Naive B cell (primary cell): ENCODE measurements at regions not wholly inside any gene's neighbourhood (a gene's known extent, or its start where the extent isn't known, plus 50 kb on each side); places are given as distances from the start of the nearest gene placed in this dataset.

ENCODE experiments used
- ATAC-seq, 2 donors: fragments of 150-1000 bp; cut with Tn5 transposase; 2 replicates each; pipeline ENCODE4 v1.10.0; 2021; ENCODE audit warnings: low read depth in 2 of 2, mild to moderate bottlenecking in 2 of 2, moderate library complexity in 2 of 2
- DNase-seq: peaks from one replicate; pipeline ENCODE4 v3.0.0; 2022
- H3K27ac Mint-ChIP-seq, 6 donors: one replicate each; pipeline ENCODE4 v1.8.0; 2020 to 2022; ENCODE audit warnings: mild to moderate bottlenecking in 6 of 6, mixed read lengths in 6 of 6, moderate library complexity in 5 of 6, inconsistent platforms in 2 of 6
- H3K27me3 Mint-ChIP-seq, 3 donors: one replicate each; pipeline ENCODE4 v1.8.0; 2021 to 2022; ENCODE audit warnings: mixed read lengths in 3 of 3, mild to moderate bottlenecking in 1 of 3
- H3K36me3 Mint-ChIP-seq, 2 donors: one replicate each; pipeline ENCODE4 v1.8.0; 2020 to 2022; ENCODE audit warnings: mixed read lengths in 2 of 2, inconsistent platforms in 1 of 2, mild to moderate bottlenecking in 1 of 2
- H3K4me1 Mint-ChIP-seq, 3 donors: one replicate each; pipeline ENCODE4 v1.8.0; 2020 to 2022; ENCODE audit warnings: mixed read lengths in 3 of 3, inconsistent platforms in 1 of 3, mild to moderate bottlenecking in 1 of 3, moderate library complexity in 1 of 3
- H3K4me3 Mint-ChIP-seq, 8 donors: one replicate each; pipeline ENCODE4 v1.8.0; 2020 to 2022; ENCODE audit warnings: mild to moderate bottlenecking in 8 of 8, mixed read lengths in 8 of 8, moderate library complexity in 8 of 8, inconsistent platforms in 2 of 8
- H3K9me3 Mint-ChIP-seq, 7 donors: one replicate each; pipeline ENCODE4 v1.8.0; 2020 to 2022; ENCODE audit warnings: mixed read lengths in 7 of 7, mild to moderate bottlenecking in 5 of 7, inconsistent platforms in 2 of 7, moderate library complexity in 1 of 7

- peaks cover 0 to 7% (median 0%) of the 10 kb centered on the region in 3 donors for H3K27me3 Mint-ChIP-seq
- no peak overlapping the region for H3K27ac Mint-ChIP-seq
- peaks cover 0 to 5% (median 0%) of the 10 kb centered on the region in 7 donors for H3K9me3 Mint-ChIP-seq
- no peaks in the 10 kb centered on the region for H3K36me3 Mint-ChIP-seq
- DNase-seq, result no peak
- H3K4me1 Mint-ChIP-seq, result no peaks in the 10 kb centered on the region
- ATAC-seq, result no peak
- H3K4me3 Mint-ChIP-seq, result no peak overlapping the region
These were observed 106.3 kb upstream of the PTPRZ1 start for GRCh38 chr7:121766676-121767075.

- no peak for ATAC-seq
- Mint-ChIP-seq H3K36me3 (no peaks in the 10 kb centered on the region), H3K9me3 (peaks cover 0 to 5% (median 0%) of the 10 kb centered on the region in 7 donors), H3K27ac (no peak overlapping the region), H3K4me3 (no peak overlapping the region), H3K4me1 (no peaks in the 10 kb centered on the region), H3K27me3 (peaks cover 1 to 13% (median 6%) of the 10 kb centered on the region in 3 donors)
- no peak for DNase-seq
These were observed 111.6 kb upstream of the PTPRZ1 start for GRCh38 chr7:121761399-121761798.

DNA sequence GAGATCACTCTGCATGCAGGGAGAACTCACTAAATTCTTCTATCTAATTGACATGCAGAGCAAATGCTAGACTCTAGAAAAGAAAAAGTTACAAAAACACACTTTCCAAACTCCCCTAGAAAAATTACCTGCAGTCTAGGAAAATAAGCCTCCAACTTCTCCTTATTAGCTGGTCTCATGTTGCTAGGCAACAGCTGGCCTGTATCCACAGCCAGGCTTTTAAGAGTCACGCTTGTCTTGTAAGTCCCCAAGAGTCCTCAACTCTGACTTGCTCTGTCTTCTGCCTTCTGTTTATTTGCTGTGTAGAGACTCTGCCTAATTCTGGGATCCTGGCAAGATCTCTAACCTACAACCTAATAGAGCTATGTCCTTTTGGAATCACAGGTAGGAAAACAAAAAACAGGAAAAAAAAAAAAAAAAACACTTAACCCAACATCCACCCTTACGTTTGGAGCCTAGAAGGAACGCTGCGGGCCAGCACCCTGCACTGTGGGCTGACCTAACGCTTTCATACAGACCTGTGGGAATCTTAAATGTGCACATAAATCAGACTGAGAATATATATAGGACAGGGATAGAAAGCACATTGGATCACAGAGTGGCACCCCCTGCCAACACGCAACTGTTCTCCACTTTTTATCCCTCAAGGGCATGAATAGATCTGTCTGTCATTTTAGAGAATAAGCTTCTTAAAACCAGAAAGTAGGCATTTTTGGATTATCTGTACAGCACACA lies 117.0 kb upstream of the PTPRZ1 start:
- ATAC-seq (no peak), DNase-seq (no peak)
- no peak overlapping the region for H3K4me3 Mint-ChIP-seq
- H3K4me1 Mint-ChIP-seq, result no peaks in the 10 kb centered on the region
- no peaks in the 10 kb centered on the region for H3K36me3 Mint-ChIP-seq
- no peaks in the 10 kb centered on the region for H3K9me3 Mint-ChIP-seq
- no peak overlapping the region for H3K27ac Mint-ChIP-seq
- peaks cover 15 to 30% (median 29%) of the 10 kb centered on the region in 3 donors for H3K27me3 Mint-ChIP-seq

- Mint-ChIP-seq H3K27ac (no peak overlapping the region), H3K9me3 (no peaks in the 10 kb centered on the region), H3K36me3 (no peaks in the 10 kb centered on the region), H3K27me3 (peaks cover 20 to 31% (median 30%) of the 10 kb centered on the region in 3 donors), H3K4me3 (no peak overlapping the region), H3K4me1 (no peaks in the 10 kb centered on the region)
- DNase-seq (no peak), ATAC-seq (no peak)
These were observed 117.7 kb upstream of the PTPRZ1 start for GRCh38 chr7:121755286-121755685.

DNA sequence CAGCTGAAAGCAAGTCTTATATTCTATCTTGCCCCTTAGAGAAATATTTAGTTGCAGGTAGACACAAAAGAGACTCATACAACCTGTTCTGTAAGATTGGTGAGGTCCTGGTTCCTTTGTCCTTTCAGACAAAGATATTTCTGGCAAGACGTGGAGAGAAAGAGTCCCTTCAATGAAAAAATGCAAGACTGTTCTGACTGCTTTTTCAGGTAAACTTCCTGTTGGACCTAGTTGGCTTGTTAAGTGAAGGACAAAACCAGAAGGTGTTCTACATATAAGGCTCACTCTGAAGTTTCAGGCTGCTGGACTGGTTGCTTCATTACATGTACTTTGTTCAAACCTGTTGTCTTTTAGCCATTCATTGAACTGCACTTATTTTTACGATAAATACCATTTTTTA lies 119.0 kb upstream of the PTPRZ1 start:
- Mint-ChIP-seq H3K27me3 (peaks cover 26 to 31% (median 30%) of the 10 kb centered on the region in 3 donors), H3K4me3 (no peak overlapping the region), H3K27ac (no peak overlapping the region), H3K36me3 (no peaks in the 10 kb centered on the region), H3K9me3 (no peaks in the 10 kb centered on the region), H3K4me1 (no peaks in the 10 kb centered on the region)
- ATAC-seq, result no peak
- no peak for DNase-seq

DNA sequence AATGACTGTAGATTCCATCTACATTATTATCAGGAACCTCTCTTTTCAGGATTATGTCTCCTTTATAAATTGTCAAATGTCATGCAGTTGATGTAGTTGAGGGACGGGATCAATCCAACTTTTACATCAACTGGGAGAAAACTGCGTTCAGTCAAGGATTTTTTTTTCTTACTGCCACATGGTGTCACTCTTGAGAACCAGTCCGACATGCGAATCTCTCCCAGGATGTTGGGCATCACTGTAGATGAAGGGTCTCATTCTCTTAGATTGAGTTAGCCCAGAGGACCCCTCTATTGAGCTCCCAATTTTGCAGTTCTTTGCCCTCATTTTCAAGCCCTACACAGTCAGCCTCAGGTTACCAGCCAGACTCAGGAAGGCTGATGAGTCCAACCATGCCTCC lies 120.3 kb upstream of the PTPRZ1 start:
- Mint-ChIP-seq H3K27me3 (peaks cover 20 to 30% (median 25%) of the 10 kb centered on the region in 3 donors), H3K9me3 (no peaks in the 10 kb centered on the region), H3K4me1 (no peaks in the 10 kb centered on the region), H3K4me3 (no peak overlapping the region), H3K27ac (no peak overlapping the region), H3K36me3 (no peaks in the 10 kb centered on the region)
- ATAC-seq (no peak), DNase-seq (no peak)

DNA sequence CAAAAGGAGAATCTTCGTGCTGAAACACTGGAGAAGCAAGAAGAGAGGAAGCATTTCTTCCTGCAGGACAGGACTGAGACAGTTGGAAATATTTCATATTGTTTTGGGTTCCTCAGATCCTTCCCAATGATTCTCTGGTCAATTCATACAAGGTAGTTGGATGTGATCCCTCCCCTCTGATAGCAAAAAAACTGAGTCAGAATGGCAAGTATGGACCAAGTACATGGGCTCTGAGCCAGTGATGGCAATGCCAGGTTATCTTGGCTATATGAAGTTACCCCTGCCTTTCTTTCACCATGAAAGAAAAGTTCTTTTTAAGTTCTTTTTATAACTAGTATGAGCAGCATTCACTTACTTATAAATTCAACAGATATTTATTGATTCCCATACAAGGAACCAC lies 124.4 kb upstream of the PTPRZ1 start:
- DNase-seq (no peak), ATAC-seq (no peak)
- peaks cover 20 to 25% (median 22%) of the 10 kb centered on the region in 3 donors for H3K27me3 Mint-ChIP-seq
- no peak overlapping the region for H3K4me3 Mint-ChIP-seq
- no peaks in the 10 kb centered on the region for H3K9me3 Mint-ChIP-seq
- H3K4me1 Mint-ChIP-seq, result no peaks in the 10 kb centered on the region
- no peaks in the 10 kb centered on the region for H3K36me3 Mint-ChIP-seq
- H3K27ac Mint-ChIP-seq, result no peak overlapping the region

DNA sequence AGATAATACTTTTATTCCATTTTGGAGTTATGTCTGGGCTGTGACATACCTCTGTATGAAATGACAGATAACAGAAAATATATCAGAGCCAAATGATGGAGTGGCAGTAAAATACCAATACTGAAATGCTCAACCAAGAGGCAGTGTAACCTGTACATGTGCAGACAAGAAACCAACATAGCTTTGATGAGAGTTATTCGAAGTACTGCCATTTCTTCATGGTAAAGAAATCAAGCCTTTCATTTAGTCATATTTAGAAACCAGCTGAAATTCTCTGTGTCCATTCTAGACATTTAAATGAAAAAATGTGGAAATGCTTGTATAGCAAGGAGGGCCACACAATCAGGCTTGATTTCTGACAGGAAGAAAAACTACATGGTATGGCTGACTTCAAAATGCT lies 127.1 kb upstream of the PTPRZ1 start:
- Mint-ChIP-seq H3K36me3 (no peaks in the 10 kb centered on the region), H3K4me3 (no peak overlapping the region), H3K4me1 (no peaks in the 10 kb centered on the region), H3K27me3 (peaks cover 0 to 11% (median 8%) of the 10 kb centered on the region in 3 donors), H3K27ac (no peak overlapping the region), H3K9me3 (peaks cover 0 to 4% (median 0%) of the 10 kb centered on the region in 7 donors)
- ATAC-seq, result no peak
- DNase-seq, result no peak

DNA sequence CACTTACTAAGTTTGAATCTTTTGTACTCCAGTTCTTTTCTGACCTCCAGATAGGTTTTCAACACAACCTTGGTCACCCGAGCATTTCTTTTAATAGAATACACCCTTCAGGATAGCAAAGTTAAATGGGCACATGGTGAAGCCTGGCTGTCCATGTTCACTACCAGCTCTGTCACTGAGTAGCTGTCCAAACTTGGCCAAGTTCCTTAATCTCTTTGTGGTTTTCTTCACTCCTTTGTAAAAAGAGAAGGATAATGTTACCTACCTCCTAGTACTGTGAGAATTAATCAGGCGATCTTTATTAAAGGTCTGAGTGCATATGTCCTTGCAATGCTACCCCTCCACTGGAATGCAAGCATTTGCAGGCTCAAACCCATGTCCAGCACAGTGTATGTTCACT lies 128.1 kb upstream of the PTPRZ1 start:
- DNase-seq (no peak), ATAC-seq (no peak)
- Mint-ChIP-seq H3K27me3 (peaks cover 0 to 8% (median 5%) of the 10 kb centered on the region in 3 donors), H3K9me3 (peaks cover 0 to 4% (median 0%) of the 10 kb centered on the region in 7 donors), H3K4me3 (no peak overlapping the region), H3K4me1 (no peaks in the 10 kb centered on the region), H3K27ac (no peak overlapping the region), H3K36me3 (no peaks in the 10 kb centered on the region)

GRCh38 chr7:121744319-121744718 lies 128.6 kb upstream of the PTPRZ1 start:
- peaks cover 0 to 4% (median 0%) of the 10 kb centered on the region in 7 donors for H3K9me3 Mint-ChIP-seq

DNA sequence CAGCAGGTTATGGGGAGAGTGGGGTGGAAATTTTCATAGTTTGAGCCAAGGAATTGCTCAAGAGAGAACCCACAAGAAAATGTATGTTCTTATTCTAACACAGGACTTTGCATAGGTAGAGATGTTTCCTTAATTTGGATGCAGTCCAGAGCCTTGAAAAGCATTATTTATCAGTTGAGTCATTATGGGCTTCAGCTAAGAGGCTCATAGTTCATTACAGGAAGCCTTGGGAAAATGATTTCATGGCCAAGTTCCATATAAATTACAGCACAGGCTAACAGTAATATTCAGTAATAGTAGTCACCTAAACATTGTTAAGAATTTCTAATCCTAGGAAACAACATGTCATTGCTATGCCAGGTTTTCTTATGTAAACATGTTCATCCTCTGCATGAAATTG lies 131.1 kb upstream of the PTPRZ1 start:
- no peak for ATAC-seq
- Mint-ChIP-seq H3K27me3 (peaks cover 0 to 13% (median 4%) of the 10 kb centered on the region in 3 donors), H3K4me1 (no peaks in the 10 kb centered on the region), H3K27ac (no peak overlapping the region), H3K4me3 (no peak overlapping the region), H3K36me3 (no peaks in the 10 kb centered on the region), H3K9me3 (peaks cover 0 to 4% (median 2%) of the 10 kb centered on the region in 7 donors)
- DNase-seq, result no peak

More at GRCh38 chr7:121744319-121744718, 128.6 kb upstream of the PTPRZ1 start:
- Mint-ChIP-seq H3K4me1 (no peaks in the 10 kb centered on the region), H3K36me3 (no peaks in the 10 kb centered on the region), H3K27me3 (peaks cover 0 to 10% (median 4%) of the 10 kb centered on the region in 3 donors), H3K27ac (no peak overlapping the region), H3K4me3 (no peak overlapping the region)
- ATAC-seq (no peak), DNase-seq (no peak)

- Mint-ChIP-seq H3K4me3 (no peak overlapping the region), H3K4me1 (no peaks in the 10 kb centered on the region), H3K9me3 (peaks cover 0 to 6% (median 2%) of the 10 kb centered on the region in 7 donors), H3K27ac (no peak overlapping the region), H3K27me3 (peaks cover 0 to 13% (median 5%) of the 10 kb centered on the region in 3 donors), H3K36me3 (no peaks in the 10 kb centered on the region)
- DNase-seq (no peak), ATAC-seq (no peak)
These were observed 133.5 kb upstream of the PTPRZ1 start for GRCh38 chr7:121739465-121739864.

GRCh38 chr7:121730869-121731268 lies 142.1 kb upstream of the PTPRZ1 start:
- Mint-ChIP-seq H3K27ac (no peak overlapping the region), H3K4me1 (no peaks in the 10 kb centered on the region), H3K9me3 (peaks cover 3 to 23% (median 15%) of the 10 kb centered on the region in 7 donors), H3K4me3 (no peak overlapping the region), H3K36me3 (peaks cover 6 to 17% of the 10 kb centered on the region in 2 donors), H3K27me3 (no peaks in the 10 kb centered on the region)
- no peak for DNase-seq
- ATAC-seq, result no peak

- ATAC-seq (no peak), DNase-seq (no peak)
- Mint-ChIP-seq H3K4me1 (no peaks in the 10 kb centered on the region), H3K27me3 (no peaks in the 10 kb centered on the region), H3K9me3 (peaks cover 0 to 5% (median 2%) of the 10 kb centered on the region in 7 donors), H3K4me3 (no peak overlapping the region), H3K36me3 (peaks cover 0 to 7% of the 10 kb centered on the region in 2 donors), H3K27ac (no peak overlapping the region)
These were observed 158.2 kb upstream of the PTPRZ1 start for GRCh38 chr7:121714559-121715303.
